ENCODE measurements at regions not wholly inside any gene's neighbourhood (a gene's known extent, or its start where the extent isn't known, plus 50 kb on each side); places are given as distances from the start of the nearest gene placed in this dataset.
"Not testable (repeated sequence)": the region's sequence is repeated elsewhere in the genome, so short reads cannot be mapped to it uniquely, and the experiment has no call there.

GRCh38 chr10:65040796-65041195, 1519.6 kb downstream of the REEP3 start:
- Histone ChIP-seq H3K27me3 (no peaks in the 10 kb centered on the region), H3K9me3 (no peaks in the 10 kb centered on the region), H3K27ac (no peak overlapping the region), H3K36me3 (no peaks in the 10 kb centered on the region), H3K4me3 (no peak overlapping the region), H3K4me1 (no peaks in the 10 kb centered on the region)
- TF ChIP-seq POLR2A (IDR thresholded peaks at IDR 0.05) (no peak), CTCF (IDR thresholded peaks at IDR 0.05) (no peak)
- no peak for DNase-seq

DNA sequence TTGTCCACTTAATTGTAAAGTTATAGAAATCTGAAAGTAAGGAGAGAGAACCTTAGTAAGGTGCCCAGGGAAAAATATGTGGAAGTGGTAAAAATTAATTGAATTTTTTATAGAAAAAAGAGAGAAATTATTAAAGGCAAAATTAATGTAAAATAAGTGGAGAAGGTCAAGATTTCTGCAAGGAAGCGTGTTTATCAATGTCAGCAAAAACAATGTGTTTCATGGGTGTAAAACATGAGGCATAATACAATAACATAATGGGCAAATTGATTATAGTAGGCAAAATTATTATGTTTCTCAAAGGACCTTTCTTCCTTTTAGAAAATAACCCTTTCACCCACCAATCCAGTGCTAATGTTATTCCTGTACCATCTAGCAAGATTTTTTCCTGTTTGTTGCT, 1520.1 kb downstream of the REEP3 start:
- no peak for DNase-seq
- no peak overlapping the region for H3K27ac ChIP-seq

GRCh38 chr10:65042496-65042895, 1521.3 kb downstream of the REEP3 start:
- Histone ChIP-seq H3K27ac (no peak overlapping the region), H3K4me3 (no peak overlapping the region), H3K36me3 (no peaks in the 10 kb centered on the region), H3K4me1 (no peaks in the 10 kb centered on the region), H3K9me3 (no peaks in the 10 kb centered on the region), H3K27me3 (no peaks in the 10 kb centered on the region)
- DNase-seq = no peak
- TF ChIP-seq POLR2A (IDR thresholded peaks at IDR 0.05) (no peak), CTCF (IDR thresholded peaks at IDR 0.05) (no peak)

More for the DNA sequence above, 1520.1 kb downstream of the REEP3 start:
- TF ChIP-seq POLR2A (IDR thresholded peaks at IDR 0.05) (no peak), CTCF (IDR thresholded peaks at IDR 0.05) (no peak)
- Histone ChIP-seq H3K4me3 (no peak overlapping the region), H3K4me1 (no peaks in the 10 kb centered on the region), H3K27me3 (no peaks in the 10 kb centered on the region), H3K9me3 (no peaks in the 10 kb centered on the region), H3K36me3 (no peaks in the 10 kb centered on the region)

DNA sequence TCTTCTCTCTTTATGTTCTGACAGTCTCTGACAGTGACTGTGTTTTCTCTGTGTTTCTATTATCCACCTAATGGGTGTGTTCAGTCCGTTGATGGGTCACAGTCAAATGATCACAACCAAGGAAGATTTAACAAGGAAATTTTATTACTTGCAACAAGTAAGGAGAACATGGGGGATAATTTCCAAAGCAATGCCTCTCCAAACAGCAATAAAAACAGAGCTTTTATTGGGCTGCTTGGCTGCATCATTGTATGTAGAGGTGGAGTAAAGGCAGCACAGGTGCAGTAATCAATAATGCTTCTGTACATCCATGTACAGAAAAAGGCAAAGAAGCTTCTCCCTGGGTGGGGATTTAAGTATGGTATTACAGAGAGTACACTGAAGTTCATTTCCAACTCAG, 1525.6 kb downstream of the REEP3 start:
- Histone ChIP-seq H3K4me3 (no peak overlapping the region), H3K27me3 (no peaks in the 10 kb centered on the region), H3K9me3 (no peaks in the 10 kb centered on the region), H3K36me3 (no peaks in the 10 kb centered on the region), H3K27ac (no peak overlapping the region), H3K4me1 (no peaks in the 10 kb centered on the region)
- no peak for DNase-seq
- TF ChIP-seq CTCF (IDR thresholded peaks at IDR 0.05) (no peak), POLR2A (IDR thresholded peaks at IDR 0.05) (no peak)

DNA sequence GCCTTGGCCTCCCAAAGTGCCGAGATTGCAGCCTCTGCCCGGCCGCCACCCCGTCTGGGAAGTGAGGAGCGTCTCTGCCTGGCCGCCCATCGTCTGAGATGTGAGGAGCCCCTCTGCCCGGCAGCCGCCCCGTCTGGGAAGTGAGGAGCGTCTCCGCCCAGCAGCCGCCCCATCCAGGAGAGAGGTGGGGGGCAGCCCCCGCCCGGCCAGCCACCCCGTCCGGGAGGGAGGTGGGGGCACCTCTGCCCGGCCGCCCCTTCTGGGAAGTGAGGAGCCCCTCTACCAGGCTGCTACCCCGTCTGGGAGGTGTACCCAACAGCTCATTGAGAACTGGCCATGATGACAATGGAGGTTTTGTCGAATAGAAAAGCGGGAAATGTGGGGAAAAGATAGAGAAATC, 1530.9 kb downstream of the REEP3 start:
- H3K27me3 ChIP-seq, H3K27ac ChIP-seq, H3K4me3 ChIP-seq, H3K4me1 ChIP-seq, H3K36me3 ChIP-seq, H3K9me3 ChIP-seq, DNase-seq: not testable (repeated sequence)

DNA sequence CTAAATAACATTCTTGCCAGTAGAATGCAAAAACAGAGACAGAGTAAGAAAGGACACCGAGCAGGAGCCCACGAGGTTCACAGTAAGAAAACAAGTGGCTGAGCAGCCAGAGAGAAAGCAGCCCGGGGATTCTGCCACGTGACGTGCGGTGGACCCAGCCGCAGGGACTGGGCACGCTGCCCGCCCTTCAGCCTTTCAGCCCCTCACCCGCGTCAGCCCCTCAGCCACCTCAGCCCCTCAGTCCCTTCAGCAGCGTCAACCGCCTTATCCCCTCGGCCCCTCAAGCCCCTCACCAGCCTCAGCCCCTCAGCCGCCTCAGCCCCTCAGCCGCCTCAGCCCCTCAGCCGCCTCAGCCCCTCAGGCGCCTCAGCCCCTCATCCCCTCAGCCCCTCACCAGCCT, 1532.2 kb downstream of the REEP3 start:
- H3K36me3 ChIP-seq, H3K4me3 ChIP-seq, H3K9me3 ChIP-seq, H3K4me1 ChIP-seq, H3K27ac ChIP-seq, H3K27me3 ChIP-seq, DNase-seq: not testable (repeated sequence)

- H3K4me3 ChIP-seq, DNase-seq, H3K9me3 ChIP-seq, H3K27me3 ChIP-seq, H3K36me3 ChIP-seq, H3K4me1 ChIP-seq, H3K27ac ChIP-seq: not testable (repeated sequence)
These were observed 1532.7 kb downstream of the REEP3 start for GRCh38 chr10:65053831-65054351.

- not testable (repeated sequence) for H3K9me3 ChIP-seq, H3K27ac ChIP-seq, H3K4me1 ChIP-seq, DNase-seq, H3K36me3 ChIP-seq, H3K27me3 ChIP-seq, H3K4me3 ChIP-seq
These were observed 1533.5 kb downstream of the REEP3 start for GRCh38 chr10:65054701-65055100.

All from Peyer's patch (tissue), 4 donors.